ENCODE measurements at regions not wholly inside any gene's neighbourhood (a gene's known extent, or its start where the extent isn't known, plus 50 kb on each side); places are given as distances from the start of the nearest gene placed in this dataset.

- Histone ChIP-seq H3K27me3 (ENCODE audit: insufficient read depth, low read depth, low read length) (no peaks in the 10 kb centered on the region), H3K4me2 (ENCODE audit: low read length) (no peak overlapping the region), H3K4me3 (ENCODE audit: low read length) (no peak overlapping the region), H2AFZ (ENCODE audit: low read depth, low read length) (no peak overlapping the region), H3K79me2 (replicated peaks; ENCODE audit: insufficient read depth, low read length) (no peaks in the 10 kb centered on the region), H3K9me3 (ENCODE audit: low read length) (no peaks in the 10 kb centered on the region), H3K36me3 (ENCODE audit: insufficient read depth, low read length) (no peaks in the 10 kb centered on the region), H3F3A (ENCODE audit: insufficient read depth, low read length, poor library complexity, severe bottlenecking) (no peaks in the 10 kb centered on the region), H3K9ac (ENCODE audit: low read length) (no peak overlapping the region), H3K27ac (ENCODE audit: low read length) (no peak overlapping the region), H4K20me1 (ENCODE audit: insufficient read depth) (no peaks in the 10 kb centered on the region), H3K9me2 (ENCODE audit: insufficient read depth, low read length) (no peaks in the 10 kb centered on the region)
- TF ChIP-seq SMC3 (conservative IDR thresholded peaks at IDR 0.05; ENCODE audit: poor library complexity): no peak
- no peak for TF ChIP-seq EZH2 (IDR thresholded peaks at IDR 0.05; ENCODE audit: borderline replicate concordance, insufficient read depth, low read length, poor library complexity, severe bottlenecking)
- TF ChIP-seq EP300 (conservative IDR thresholded peaks at IDR 0.05; ENCODE audit: poor library complexity, severe bottlenecking): no peak
- TF ChIP-seq CTCF (IDR thresholded peaks at IDR 0.05; ENCODE audit: poor library complexity, severe bottlenecking): no peak
- no peak for TF ChIP-seq REST (IDR thresholded peaks at IDR 0.05; ENCODE audit: borderline replicate concordance)
- TF ChIP-seq RAD21 (conservative IDR thresholded peaks at IDR 0.05): no peak
- no peak for TF ChIP-seq TAF1 (IDR thresholded peaks at IDR 0.05; ENCODE audit: low read depth)
- no peak for TF ChIP-seq MXI1 (conservative IDR thresholded peaks at IDR 0.05; ENCODE audit: poor library complexity, severe bottlenecking)
- TF ChIP-seq POLR2AphosphoS5 (IDR thresholded peaks at IDR 0.05): no peak
Observed at GRCh38 chr3:24605511-24606028, 110.9 kb upstream of the THRB start.

- H3K79me2 ChIP-seq (replicated peaks; ENCODE audit: insufficient read depth, low read length): no peaks in the 10 kb centered on the region
- H4K20me1 ChIP-seq (ENCODE audit: insufficient read depth): no peaks in the 10 kb centered on the region
- no peaks in the 10 kb centered on the region for H3K36me3 ChIP-seq (ENCODE audit: insufficient read depth, low read length)
- H3K9ac ChIP-seq (ENCODE audit: low read length): no peak overlapping the region
- no peaks in the 10 kb centered on the region for H3F3A ChIP-seq (ENCODE audit: insufficient read depth, low read length, poor library complexity, severe bottlenecking)
- no peaks in the 10 kb centered on the region for H3K9me2 ChIP-seq (ENCODE audit: insufficient read depth, low read length)
- TF ChIP-seq SMC3 (conservative IDR thresholded peaks at IDR 0.05; ENCODE audit: poor library complexity) (no peak), EZH2 (IDR thresholded peaks at IDR 0.05; ENCODE audit: borderline replicate concordance, insufficient read depth, low read length, poor library complexity, severe bottlenecking) (no peak), REST (IDR thresholded peaks at IDR 0.05; ENCODE audit: borderline replicate concordance) (no peak), MXI1 (conservative IDR thresholded peaks at IDR 0.05; ENCODE audit: poor library complexity, severe bottlenecking) (no peak), POLR2AphosphoS5 (IDR thresholded peaks at IDR 0.05) (no peak), CTCF (IDR thresholded peaks at IDR 0.05; ENCODE audit: poor library complexity, severe bottlenecking) (no peak), RAD21 (conservative IDR thresholded peaks at IDR 0.05) (no peak), EP300 (conservative IDR thresholded peaks at IDR 0.05; ENCODE audit: poor library complexity, severe bottlenecking) (no peak), TAF1 (IDR thresholded peaks at IDR 0.05; ENCODE audit: low read depth) (no peak)
- no peaks in the 10 kb centered on the region for H3K27me3 ChIP-seq (ENCODE audit: insufficient read depth, low read depth, low read length)
- no peak overlapping the region for H2AFZ ChIP-seq (ENCODE audit: low read depth, low read length)
- H3K27ac ChIP-seq (ENCODE audit: low read length): no peak overlapping the region
- no peaks in the 10 kb centered on the region for H3K9me3 ChIP-seq (ENCODE audit: low read length)
- no peak overlapping the region for H3K4me2 ChIP-seq (ENCODE audit: low read length)
- no peak overlapping the region for H3K4me3 ChIP-seq (ENCODE audit: low read length)
Observed at GRCh38 chr3:24607281-24607680, 112.6 kb upstream of the THRB start.
